ENCODE measurements at regions not wholly inside any gene's neighbourhood (a gene's known extent, or its start where the extent isn't known, plus 50 kb on each side); places are given as distances from the start of the nearest gene placed in this dataset.

- 55% methylated on average over 1 of the region's 1 CpG for WGBS
- H3K36me3 ChIP-seq (ENCODE audit: control insufficient read depth in 4 of 4, insufficient read depth in 3 of 4, low read depth in 1 of 4, low read length in 3 of 4) = no peaks in the 10 kb centered on the region
- H3K4me3 ChIP-seq (ENCODE audit: low read depth in 1 of 3, low read length in 3 of 3) = no peak overlapping the region
- no peaks in the 10 kb centered on the region for H3K27me3 ChIP-seq (ENCODE audit: control insufficient read depth in 4 of 4, insufficient read depth in 4 of 4, low read length in 3 of 4)
- no peak for TF ChIP-seq TAF1 (conservative IDR thresholded peaks at IDR 0.05)
- peak; percentile 26 to 28 for TF ChIP-seq RAD21 (IDR thresholded peaks at IDR 0.05)
- TF ChIP-seq GABPA (IDR thresholded peaks at IDR 0.05 in 1 of 2, conservative IDR thresholded peaks at IDR 0.05 in 1 of 2) = no peak
- no peaks in the 10 kb centered on the region for H3K4me1 ChIP-seq (ENCODE audit: control insufficient read depth in 4 of 4, insufficient read depth in 4 of 4, low read length in 3 of 4)
- H3K27ac ChIP-seq (ENCODE audit: low read depth in 1 of 2, low read length in 2 of 2) = no peak overlapping the region
- no peak for DNase-seq (ENCODE audit: low spot score)
- peaks cover 0 to 9% (median 4%) of the 10 kb centered on the region in 4 donors for H3K9me3 ChIP-seq (ENCODE audit: control insufficient read depth in 4 of 4, low read length in 3 of 4)
- no peak overlapping the region for H3K9ac ChIP-seq (ENCODE audit: low read depth in 1 of 2, low read length in 2 of 2)
Observed at GRCh38 chr1:164953098-164953497, 394.1 kb downstream of the PBX1 start.

GRCh38 chr1:164951508-164951907 lies 392.5 kb downstream of the PBX1 start:
- Histone ChIP-seq H3K27ac (ENCODE audit: low read depth in 1 of 2, low read length in 2 of 2) (no peak overlapping the region), H3K4me3 (ENCODE audit: low read depth in 1 of 3, low read length in 3 of 3) (no peak overlapping the region), H3K36me3 (ENCODE audit: control insufficient read depth in 4 of 4, insufficient read depth in 3 of 4, low read depth in 1 of 4, low read length in 3 of 4) (no peaks in the 10 kb centered on the region), H3K4me1 (ENCODE audit: control insufficient read depth in 4 of 4, insufficient read depth in 4 of 4, low read length in 3 of 4) (no peaks in the 10 kb centered on the region), H3K27me3 (ENCODE audit: control insufficient read depth in 4 of 4, insufficient read depth in 4 of 4, low read length in 3 of 4) (no peaks in the 10 kb centered on the region), H3K9me3 (ENCODE audit: control insufficient read depth in 4 of 4, low read length in 3 of 4) (peaks cover 0 to 13% (median 5%) of the 10 kb centered on the region in 4 donors), H3K9ac (ENCODE audit: low read depth in 1 of 2, low read length in 2 of 2) (no peak overlapping the region)
- TF ChIP-seq RXRA (IDR thresholded peaks at IDR 0.05) (no peak), MAX (IDR thresholded peaks at IDR 0.05) (no peak), JUND (IDR thresholded peaks at IDR 0.05) (no peak), NR2F2 (IDR thresholded peaks at IDR 0.05) (no peak), FOXA1 (IDR thresholded peaks at IDR 0.05) (no peak), RAD21 (IDR thresholded peaks at IDR 0.05) (no peak), HNF4A (conservative IDR thresholded peaks at IDR 0.05) (no peak), TAF1 (conservative IDR thresholded peaks at IDR 0.05) (no peak), YY1 (IDR thresholded peaks at IDR 0.05) (no peak), HNF4G (IDR thresholded peaks at IDR 0.05) (no peak), GABPA (IDR thresholded peaks at IDR 0.05 in 1 of 2, conservative IDR thresholded peaks at IDR 0.05 in 1 of 2) (no peak), FOXA2 (IDR thresholded peaks at IDR 0.05) (no peak), ZBTB33 (IDR thresholded peaks at IDR 0.05) (no peak), REST (IDR thresholded peaks at IDR 0.05) (no peak), EGR1 (IDR thresholded peaks at IDR 0.05; ENCODE audit: low read depth in 2 of 2) (no peak), ATF3 (IDR thresholded peaks at IDR 0.05) (no peak), SP1 (IDR thresholded peaks at IDR 0.05) (no peak), CTCF (IDR thresholded peaks at IDR 0.05; ENCODE audit: low read depth, low read length, missing input control) (no peak)
- WGBS = 83% methylated on average over 3 of the region's 3 CpGs
- DNase-seq (ENCODE audit: low spot score) = no peak

All from liver (tissue), 8 donors.